Erythroblast (primary cell): ENCODE measurements at regions not wholly inside any gene's neighbourhood (a gene's known extent, or its start where the extent isn't known, plus 50 kb on each side); places are given as distances from the start of the nearest gene placed in this dataset.

Source experiments
- GATA1 ChIP-seq: IDR thresholded peaks from 2 replicates; pipeline ENCODE4 v1.6.1; 2011; ENCODE audit warnings: low read depth, mild to moderate bottlenecking, control low read depth, low read length, moderate library complexity
- POLR2A ChIP-seq: IDR thresholded peaks from 2 replicates; pipeline ENCODE4 v1.6.1; 2011; ENCODE audit warnings: mild to moderate bottlenecking, low read length

DNA sequence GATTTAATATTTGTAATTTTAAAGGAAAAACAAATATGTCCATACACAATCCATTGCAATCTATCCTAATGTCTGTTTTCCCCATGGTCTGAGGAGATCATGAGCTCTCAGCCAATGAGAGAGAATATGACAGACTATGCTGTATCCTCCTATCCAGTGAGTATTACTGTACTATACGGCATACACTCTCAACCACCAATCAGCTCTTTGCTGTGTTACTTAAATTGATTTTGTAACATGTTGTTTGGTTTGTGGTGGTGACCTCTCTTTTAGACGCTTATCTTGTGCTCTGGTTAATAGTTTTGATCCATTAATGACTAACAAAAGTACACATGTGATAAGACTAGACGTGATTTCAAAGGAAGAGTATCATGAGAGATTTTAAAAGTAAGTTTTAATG lies 231.5 kb upstream of the FOXN3 start:
- no peak for TF ChIP-seq POLR2A
- TF ChIP-seq GATA1 = no peak
